B cell (primary cell): ENCODE measurements at regions not wholly inside any gene's neighbourhood (a gene's known extent, or its start where the extent isn't known, plus 50 kb on each side); places are given as distances from the start of the nearest gene placed in this dataset.

Experiments used
- ATAC-seq: fragments of 200-7000 bp; cut with Tn5 transposase; one replicate; pipeline ENCODE4 v1.10.0; 2021; ENCODE audit warnings: low read depth, mild to moderate bottlenecking, moderate number of reproducible peaks, moderate library complexity
- CTCF ChIA-PET: fragments of 350-600 bp; sonication (Branson Sonifier 250); formaldehyde crosslinking; loops from one replicate; lab custom pipeline; 2021; ENCODE audit warnings: antibody characterized with exemption, inconsistent platforms; lab: Charles Lee
- POLR2A ChIA-PET: fragments of 350-600 bp; sonication (Branson Sonifier 250); formaldehyde crosslinking; loops from one replicate; lab custom pipeline; 2021; ENCODE audit warnings: antibody characterized with exemption; lab: Charles Lee
- DNase-seq: peaks from one replicate; pipeline ENCODE4 v3.0.0; 2013
- H2AFZ ChIP-seq: 2 replicates; pipeline ENCODE4 v1.6.1; 2012; ENCODE audit warnings: mild to moderate bottlenecking, low read depth, low read length; ENCODE audit not compliant: insufficient read depth, poor library complexity, severe bottlenecking
- H3K27ac ChIP-seq, 2 donors: 1 replicate in 1 of 2; 2 replicates in 1 of 2; pipeline ENCODE4 v1.5.1; 2012 to 2013; ENCODE audit warnings: low read length in 2 of 2, mild to moderate bottlenecking in 2 of 2, moderate library complexity in 1 of 2
- H3K27me3 ChIP-seq, 4 experiments: fragments of 200-600 bp in 1 of 4; sonication (generic) in 1 of 4; replicated peaks in 1 of 4; 1 replicate in 2 of 4; 2 replicates in 2 of 4; pipeline versions ENCODE4 v1.6.1 to v1.7.0; 2013 to 2016; ENCODE audit warnings: low read length in 3 of 4, mild to moderate bottlenecking in 2 of 4, mixed read lengths in 1 of 4, moderate library complexity in 1 of 4; ENCODE audit not compliant: insufficient read depth in 4 of 4, control insufficient read depth in 3 of 4; ENCODE audit errors: control extremely low read depth in 1 of 4
- H3K36me3 ChIP-seq, 2 experiments: replicated peaks in 1 of 2; 1 replicate in 1 of 2; 2 replicates in 1 of 2; pipeline versions ENCODE4 v1.6.1 to v1.7.1; 2013; ENCODE audit warnings: low read length in 1 of 2; ENCODE audit not compliant: insufficient read depth in 2 of 2, control insufficient read depth in 1 of 2; ENCODE audit errors: control extremely low read depth in 1 of 2, extremely low read depth in 1 of 2
- H3K4me1 ChIP-seq, 2 donors: fragments of 200-600 bp in 1 of 2; sonication (generic) in 1 of 2; 1 replicate in 1 of 2; 2 replicates in 1 of 2; pipeline versions ENCODE4 v1.5.1 to v1.6.1; 2013 to 2017; ENCODE audit warnings: low read length in 2 of 2; ENCODE audit not compliant: control insufficient read depth in 2 of 2, insufficient read depth in 2 of 2
- H3K4me2 ChIP-seq: replicated peaks from 2 replicates; pipeline ENCODE3; 2012; ENCODE audit warnings: mild to moderate bottlenecking, low read depth, low read length; ENCODE audit not compliant: poor library complexity, severe bottlenecking
- H3K4me3 ChIP-seq, 5 experiments: fragments of 200-600 bp in 1 of 5; sonication (generic) in 1 of 5; 1 replicate in 3 of 5; 2 replicates in 2 of 5; pipeline versions ENCODE4 v1.5.1 to v1.7.0; 2011 to 2016; ENCODE audit warnings: low read length in 4 of 5, mild to moderate bottlenecking in 4 of 5, low read depth in 2 of 5, control low read depth in 1 of 5, moderate library complexity in 1 of 5; ENCODE audit not compliant: insufficient read depth in 1 of 5; ENCODE audit errors: control extremely low read depth in 1 of 5, extremely low read depth in 1 of 5
- H3K79me2 ChIP-seq: fragments of 200-600 bp; sonication (generic); one replicate; pipeline ENCODE4 v1.6.0; 2016; ENCODE audit warnings: low read length; ENCODE audit not compliant: control insufficient read depth, insufficient read depth
- H3K9ac ChIP-seq: fragments of 200-600 bp; sonication (generic); 2 replicates; pipeline ENCODE4 v1.6.1; 2017; ENCODE audit warnings: mild to moderate bottlenecking, low read length, moderate library complexity
- H3K9me3 ChIP-seq, 3 donors: one replicate each; pipeline versions ENCODE4 v1.6.1 to v1.7.1; 2013; ENCODE audit warnings: low read length in 2 of 3; ENCODE audit not compliant: control insufficient read depth in 2 of 3, insufficient read depth in 1 of 3; ENCODE audit errors: control extremely low read depth in 1 of 3
- H4K20me1 ChIP-seq: 2 replicates; pipeline ENCODE4 v1.6.0; 2012; ENCODE audit warnings: mild to moderate bottlenecking, low read length; ENCODE audit not compliant: insufficient read depth, control insufficient read depth, poor library complexity, severe bottlenecking
- H3K27ac Mint-ChIP-seq: one replicate; pipeline ENCODE4 v1.8.0; 2021; ENCODE audit warnings: mixed read lengths
- H3K27me3 Mint-ChIP-seq: one replicate; pipeline ENCODE4 v1.8.0; 2021; ENCODE audit warnings: mixed read lengths
- H3K4me1 Mint-ChIP-seq: one replicate; pipeline ENCODE4 v1.8.0; 2021; ENCODE audit warnings: mixed read lengths
- H3K4me3 Mint-ChIP-seq: one replicate; pipeline ENCODE4 v1.8.0; 2021; ENCODE audit warnings: mixed read lengths
- H3K9me3 Mint-ChIP-seq: one replicate; pipeline ENCODE4 v1.8.0; 2022; ENCODE audit warnings: mixed read lengths; ENCODE audit not compliant: insufficient read depth
- CTCF ChIP-seq: fragments of 200-600 bp; IDR thresholded peaks from one replicate; pipeline ENCODE4 v1.8.0; 2022; ENCODE audit warnings: antibody characterized with exemption, mild to moderate bottlenecking
- EZH2 ChIP-seq: IDR thresholded peaks from 2 replicates; pipeline ENCODE4 v1.6.1; 2012; ENCODE audit warnings: borderline replicate concordance, low read depth, mild to moderate bottlenecking, moderate library complexity, low read length; ENCODE audit not compliant: insufficient read depth, poor library complexity, severe bottlenecking
- WGBS: methylation state at CpG from one replicate; pipeline ENCODE4 v1.1.5; 2013; ENCODE audit warnings: missing lambda C conversion rate; ENCODE audit not compliant: insufficient coverage; 5-methylcytosine and 5-hydroxymethylcytosine counted together
- intact Hi-C: fragments of 100-400 bp; cut with micrococcal nuclease; formaldehyde crosslinking; loops from one replicate; pipeline ENCODE4 v1.10.0; 2022

- peaks cover 0 to 1% (median 0%) of the 10 kb centered on the region in 3 donors for H3K9me3 ChIP-seq
- CTCF ChIA-PET, result no interaction called here
- no peaks in the 10 kb centered on the region for H3K4me1 ChIP-seq
- WGBS, result no CpG with 5 or more reads among the region's 3 CpGs
- TF ChIP-seq CTCF (no peak), EZH2 (no peak)
- no peaks in the 10 kb centered on the region for H4K20me1 ChIP-seq
- no peaks in the 10 kb centered on the region for H3K36me3 ChIP-seq
- Mint-ChIP-seq H3K27me3 (no peaks in the 10 kb centered on the region), H3K4me3 (no peak overlapping the region), H3K27ac (no peak overlapping the region), H3K4me1 (no peaks in the 10 kb centered on the region), H3K9me3 (no peaks in the 10 kb centered on the region)
- H3K27me3 ChIP-seq, result no peaks in the 10 kb centered on the region
- no peak overlapping the region for H3K4me2 ChIP-seq
- ATAC-seq, result no peak
- no peak overlapping the region for H3K9ac ChIP-seq
- H3K27ac ChIP-seq, result no peak overlapping the region
- no peaks in the 10 kb centered on the region for H3K79me2 ChIP-seq
- DNase-seq, result no peak
- no peak overlapping the region for H2AFZ ChIP-seq
- POLR2A ChIA-PET, result no interaction called here
- no peak overlapping the region for H3K4me3 ChIP-seq
- intact Hi-C loops, result no loop called here
Observed at GRCh38 chr2:36223259-36223658, 132.3 kb upstream of the CRIM1 start.

DNA sequence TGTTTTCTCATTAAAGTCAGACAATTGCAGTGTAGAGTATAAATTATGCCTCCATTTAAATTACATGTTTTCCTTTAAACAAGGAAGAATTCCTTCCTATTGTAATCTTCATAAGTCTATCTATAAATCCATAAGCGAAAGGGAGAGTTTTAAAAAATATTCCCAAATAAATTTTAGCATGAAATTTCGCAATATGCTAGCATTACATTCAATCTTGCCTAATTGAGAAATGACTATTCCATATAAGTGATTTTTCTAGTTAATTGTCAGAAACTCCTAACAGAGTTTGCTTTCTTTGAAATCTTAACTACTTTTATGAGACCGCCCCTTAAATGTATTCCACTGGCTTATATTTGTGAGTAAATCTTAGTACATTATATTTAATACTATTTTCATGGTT, 133.1 kb upstream of the CRIM1 start:
- H3K4me1 Mint-ChIP-seq, result no peaks in the 10 kb centered on the region
- no peak overlapping the region for H3K27ac Mint-ChIP-seq
- H3K4me3 ChIP-seq, result no peak overlapping the region
- WGBS, result no CpG with 5 or more reads among the region's 3 CpGs
- ChIA-PET CTCF (no interaction called here), POLR2A (no interaction called here)
- no peak overlapping the region for H3K4me2 ChIP-seq
- intact Hi-C loops, result no loop called here
- no peaks in the 10 kb centered on the region for H3K9me3 Mint-ChIP-seq
- no peaks in the 10 kb centered on the region for H3K27me3 ChIP-seq
- H3K4me1 ChIP-seq, result no peaks in the 10 kb centered on the region
- no peak overlapping the region for H3K4me3 Mint-ChIP-seq
- no peak overlapping the region for H2AFZ ChIP-seq
- DNase-seq (no peak), ATAC-seq (no peak)
- no peaks in the 10 kb centered on the region for H3K27me3 Mint-ChIP-seq
- H3K9ac ChIP-seq, result no peak overlapping the region
- no peaks in the 10 kb centered on the region for H4K20me1 ChIP-seq
- no peaks in the 10 kb centered on the region for H3K36me3 ChIP-seq
- H3K79me2 ChIP-seq, result no peaks in the 10 kb centered on the region
- no peak overlapping the region for H3K27ac ChIP-seq
- TF ChIP-seq CTCF, result no peak
- no peak for TF ChIP-seq EZH2
- peaks cover 0 to 1% (median 0%) of the 10 kb centered on the region in 3 donors for H3K9me3 ChIP-seq
